SK-N-SH (cell line): ENCODE measurements at regions not wholly inside any gene's neighbourhood (a gene's known extent, or its start where the extent isn't known, plus 50 kb on each side); places are given as distances from the start of the nearest gene placed in this dataset.

Source experiments
- CTCF ChIA-PET: fragments of 300-600, 350-600 bp; formaldehyde crosslinking; extraction: SDS; loops from one replicate; lab custom pipeline; 2021; lab: Yijun Ruan, JAX
- POLR2A ChIA-PET: fragments of 350-600 bp; sonication (Branson Sonifier 250); formaldehyde crosslinking; extraction: SDS; loops from one replicate; lab custom pipeline; 2020; ENCODE audit warnings: antibody characterized with exemption, inconsistent platforms; lab: Yijun Ruan, JAX
- DNase-seq: peaks from one replicate; pipeline ENCODE4 v3.0.0; 2012
- H2AFZ ChIP-seq: fragments of 200-600 bp; sonication (generic); 2 replicates; pipeline ENCODE4 v1.8.1; 2016; ENCODE audit warnings: antibody characterized with exemption, mild to moderate bottlenecking, low read depth
- H3F3A ChIP-seq: fragments of 200-600 bp; sonication (generic); replicated peaks from 2 replicates; pipeline ENCODE3; 2016; ENCODE audit warnings: antibody characterized with exemption, mild to moderate bottlenecking; ENCODE audit not compliant: insufficient read depth
- H3K27ac ChIP-seq, 2 experiments: fragments of 200-500 bp in 1 of 2; fragments of 200-600 bp in 1 of 2; sonication (Bioruptor generic) in 1 of 2; sonication (generic), shearing (Covaris generic) in 1 of 2; 2 replicates each; pipeline versions ENCODE4 v1.5.1 to v1.6.1; 2014 to 2016; ENCODE audit warnings: low read depth in 2 of 2, inconsistent platforms in 1 of 2, low read length in 1 of 2, mild to moderate bottlenecking in 1 of 2, mixed read lengths in 1 of 2
- H3K27me3 ChIP-seq: fragments of 200-600 bp; sonication (generic), shearing (Covaris generic); 2 replicates; pipeline ENCODE4 v1.6.1; 2016; ENCODE audit warnings: mixed run types; ENCODE audit not compliant: insufficient read depth
- H3K36me3 ChIP-seq, 2 experiments: fragments of 200-500 bp in 1 of 2; fragments of 200-600 bp in 1 of 2; sonication (Bioruptor generic) in 1 of 2; sonication (generic) in 1 of 2; replicated peaks in 1 of 2; 2 replicates each; pipeline versions ENCODE3 to v1.5.1; 2014 to 2016; ENCODE audit warnings: low read length in 1 of 2, mild to moderate bottlenecking in 1 of 2; ENCODE audit not compliant: insufficient read depth in 2 of 2, control insufficient read depth in 1 of 2
- H3K4me1 ChIP-seq, 2 experiments: fragments of 200-500 bp in 1 of 2; fragments of 200-600 bp in 1 of 2; sonication (Bioruptor generic) in 1 of 2; sonication (generic), shearing (Covaris generic) in 1 of 2; 2 replicates each; pipeline versions ENCODE4 v1.5.1 to v1.6.1; 2014 to 2016; ENCODE audit warnings: low read depth in 1 of 2, low read length in 1 of 2, mixed run types in 1 of 2; ENCODE audit not compliant: insufficient read depth in 2 of 2, control insufficient read depth in 1 of 2
- H3K4me2 ChIP-seq: fragments of 200-600 bp; sonication (generic), shearing (Covaris generic); 2 replicates; pipeline ENCODE4 v1.6.1; 2017; ENCODE audit warnings: mixed run types
- H3K4me3 ChIP-seq, 2 experiments: fragments of 200-500 bp in 1 of 2; fragments of 200-600 bp in 1 of 2; sonication (Bioruptor generic) in 1 of 2; sonication (generic), shearing (Covaris generic) in 1 of 2; 2 replicates each; pipeline versions ENCODE4 v1.5.1 to v1.8.1; 2014 to 2016; ENCODE audit warnings: low read depth in 2 of 2, inconsistent platforms in 1 of 2, low read length in 1 of 2, mild to moderate bottlenecking in 1 of 2, mixed read lengths in 1 of 2, moderate library complexity in 1 of 2
- H3K79me2 ChIP-seq: fragments of 200-600 bp; sonication (generic); 2 replicates; pipeline ENCODE4 v1.8.1; 2017; ENCODE audit warnings: mild to moderate bottlenecking; ENCODE audit not compliant: insufficient read depth
- H3K9ac ChIP-seq: fragments of 200-600 bp; sonication (generic); 2 replicates; pipeline ENCODE4 v1.6.1; 2017; ENCODE audit warnings: mixed run types
- H3K9me2 ChIP-seq: fragments of 200-600 bp; sonication (generic); 2 replicates; pipeline ENCODE4 v1.6.1; 2017; ENCODE audit warnings: mixed run types
- H3K9me3 ChIP-seq: fragments of 200-600 bp; sonication (generic); 2 replicates; pipeline ENCODE4 v1.6.1; 2017; ENCODE audit warnings: mixed run types, mild to moderate bottlenecking, moderate library complexity
- H4K20me1 ChIP-seq: fragments of 200-600 bp; sonication (generic); 2 replicates; pipeline ENCODE4 v1.6.1; 2017; ENCODE audit warnings: mild to moderate bottlenecking, mixed run types; ENCODE audit not compliant: insufficient read depth
- EZH2phosphoT487 ChIP-seq: fragments of 200-600 bp; sonication (generic); IDR thresholded peaks from 2 replicates; pipeline ENCODE4 v1.6.1; 2017; ENCODE audit warnings: low read depth, mixed run types, mild to moderate bottlenecking, antibody characterized with exemption, moderate library complexity, borderline replicate concordance
- FOSL2 ChIP-seq: IDR thresholded peaks from 2 replicates; pipeline ENCODE4 v1.4.0; 2012; ENCODE audit warnings: low read depth, mild to moderate bottlenecking, moderate library complexity, borderline replicate concordance
- FOXJ3 ChIP-seq: sonication (generic); formaldehyde crosslinking; IDR thresholded peaks from 2 replicates; pipeline ENCODE4 v1.5.1; 2020; ENCODE audit warnings: mild to moderate bottlenecking, missing genetic modification reagents
- GATA2 ChIP-seq: sonication (generic); formaldehyde crosslinking; IDR thresholded peaks from 2 replicates; pipeline ENCODE4 v1.5.0; 2020; ENCODE audit warnings: mild to moderate bottlenecking, missing genetic modification reagents
- MEF2A ChIP-seq: IDR thresholded peaks from 2 replicates; pipeline ENCODE4 v1.4.0; 2012; ENCODE audit warnings: low read depth, borderline replicate concordance
- MXI1 ChIP-seq: IDR thresholded peaks from 2 replicates; pipeline ENCODE4 v1.6.1; 2012; ENCODE audit warnings: mild to moderate bottlenecking, low read depth, low read length, improper control_type of control experiment
- NFIC ChIP-seq: IDR thresholded peaks from 2 replicates; pipeline ENCODE4 v1.4.0; 2012; ENCODE audit warnings: borderline replicate concordance
- NRF1 ChIP-seq: IDR thresholded peaks from 2 replicates; pipeline ENCODE4 v1.6.1; 2012; ENCODE audit warnings: low read depth, mild to moderate bottlenecking, low read length
- PBX3 ChIP-seq: IDR thresholded peaks from 2 replicates; pipeline ENCODE4; 2012
- POLR2AphosphoS5 ChIP-seq: IDR thresholded peaks from 2 replicates; pipeline ENCODE4 v1.6.1; 2012; ENCODE audit warnings: low read depth, low read length
- RAD21 ChIP-seq: IDR thresholded peaks from 2 replicates; pipeline ENCODE4 v1.6.1; 2012; ENCODE audit warnings: mild to moderate bottlenecking, low read length
- RCOR1 ChIP-seq: fragments of 150-350 bp; IDR thresholded peaks from 2 replicates; pipeline ENCODE4 v1.6.1; 2017; ENCODE audit warnings: antibody characterized with exemption, low read length
- RFX5 ChIP-seq: IDR thresholded peaks from 2 replicates; pipeline ENCODE4 v1.6.1; 2012; ENCODE audit warnings: mild to moderate bottlenecking, improper control_type of control experiment, low read length
- SIN3A ChIP-seq: IDR thresholded peaks from 2 replicates; pipeline ENCODE4 v1.6.1; 2012; ENCODE audit warnings: low read depth, mild to moderate bottlenecking, low read length, moderate library complexity, borderline replicate concordance
- SMC3 ChIP-seq: IDR thresholded peaks from 2 replicates; pipeline ENCODE4 v1.6.1; 2012; ENCODE audit warnings: low read depth, low read length, improper control_type of control experiment
- TAF1 ChIP-seq: IDR thresholded peaks from 2 replicates; pipeline ENCODE4 v1.6.1; 2012; ENCODE audit warnings: low read depth, mild to moderate bottlenecking, low read length, moderate library complexity, borderline replicate concordance
- TCF12 ChIP-seq: IDR thresholded peaks from 2 replicates; pipeline ENCODE4 v1.4.0; 2012
- TEAD4 ChIP-seq: IDR thresholded peaks from 2 replicates; pipeline ENCODE4 v1.4.0; 2012; ENCODE audit warnings: mild to moderate bottlenecking, borderline replicate concordance; ENCODE audit not compliant: insufficient read depth
- YY1 ChIP-seq: IDR thresholded peaks from 2 replicates; pipeline ENCODE4 v1.4.0; 2012; ENCODE audit warnings: low read depth, mild to moderate bottlenecking
- whole genome bisulfite sequencing: methylation state at CpG from one replicate; pipeline ENCODE4 v1.1.6; 2017; ENCODE audit warnings: low lambda C conversion rate; 5-methylcytosine and 5-hydroxymethylcytosine counted together
- TF ChIP-seq, protein P1 (sequence below): IDR thresholded peaks from 2 replicates; pipeline ENCODE4 v1.4.0; 2012; ENCODE audit warnings: low read depth
- TF ChIP-seq, protein P2 (sequence below): fragments of 150-350 bp; IDR thresholded peaks from 2 replicates; pipeline ENCODE4 v1.6.1; 2016; ENCODE audit warnings: mild to moderate bottlenecking, low read depth, low read length
- TF ChIP-seq, protein P3 (sequence below): fragments of 200-600 bp; sonication (generic); IDR thresholded peaks from 2 replicates; pipeline ENCODE4 v1.6.1; 2017; ENCODE audit warnings: antibody characterized with exemption, mild to moderate bottlenecking, moderate library complexity

DNA sequence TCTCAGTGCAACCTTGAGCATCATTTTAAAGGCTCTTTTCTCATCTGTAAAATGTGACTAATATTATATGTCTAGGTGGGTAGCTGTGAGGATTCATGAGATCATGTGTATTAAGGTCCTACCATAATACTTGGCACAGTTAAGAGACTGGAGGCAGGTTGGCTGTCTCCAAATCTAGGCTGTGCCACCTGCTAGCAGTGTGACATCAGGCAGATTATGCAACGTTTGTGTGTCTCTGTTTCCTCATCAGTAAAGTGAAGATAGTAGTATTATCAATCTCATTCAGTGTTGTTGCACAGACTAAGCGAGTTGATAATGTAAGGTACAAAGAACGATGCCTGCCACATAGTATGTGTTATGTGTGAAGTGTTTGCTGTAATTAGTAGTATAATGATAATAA is 227.4 kb downstream of the SAMD5 start:
- DNase-seq = no peak
- no peaks in the 10 kb centered on the region for H3K36me3 ChIP-seq
- no peaks in the 10 kb centered on the region for H3F3A ChIP-seq
- ChIA-PET POLR2A (no interaction called here), CTCF (no interaction called here)
- H3K4me3 ChIP-seq = no peak overlapping the region
- no peak overlapping the region for H2AFZ ChIP-seq
- H3K79me2 ChIP-seq = no peaks in the 10 kb centered on the region
- H3K27me3 ChIP-seq = no peaks in the 10 kb centered on the region
- no peaks in the 10 kb centered on the region for H3K4me1 ChIP-seq
- H4K20me1 ChIP-seq = no peaks in the 10 kb centered on the region
- 2% methylated on average over 3 of the region's 3 CpGs for WGBS
- H3K9me2 ChIP-seq = no peaks in the 10 kb centered on the region
- no peak overlapping the region for H3K4me2 ChIP-seq
- no peaks in the 10 kb centered on the region for H3K9me3 ChIP-seq
- H3K27ac ChIP-seq = no peak overlapping the region
- H3K9ac ChIP-seq = no peak overlapping the region
- TF ChIP-seq TEAD4 (no peak), FOXJ3 (CRISPR knock-in tag) (no peak), TAF1 (no peak), EZH2phosphoT487 (no peak), SIN3A (no peak), NRF1 (no peak), TCF12 (no peak)
- TF ChIP-seq, protein P1, sequence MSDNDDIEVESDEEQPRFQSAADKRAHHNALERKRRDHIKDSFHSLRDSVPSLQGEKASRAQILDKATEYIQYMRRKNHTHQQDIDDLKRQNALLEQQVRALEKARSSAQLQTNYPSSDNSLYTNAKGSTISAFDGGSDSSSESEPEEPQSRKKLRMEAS = no peak

- Histone ChIP-seq H3K36me3 (no peaks in the 10 kb centered on the region), H3K4me2 (no peak overlapping the region), H3K4me1 (no peaks in the 10 kb centered on the region), H3F3A (no peaks in the 10 kb centered on the region), H3K79me2 (no peaks in the 10 kb centered on the region), H3K4me3 (no peak overlapping the region), H4K20me1 (no peaks in the 10 kb centered on the region), H3K9ac (no peak overlapping the region), H3K27ac (no peak overlapping the region), H3K9me3 (no peaks in the 10 kb centered on the region), H3K9me2 (no peaks in the 10 kb centered on the region), H3K27me3 (no peaks in the 10 kb centered on the region), H2AFZ (no peak overlapping the region)
- TF ChIP-seq PBX3 (no peak), RCOR1 (no peak), RAD21 (no peak), YY1 (no peak), FOXJ3 (CRISPR knock-in tag) (no peak), TCF12 (no peak), POLR2AphosphoS5 (no peak), MXI1 (no peak), TEAD4 (no peak), GATA2 (CRISPR knock-in tag) (no peak), SMC3 (no peak), FOSL2 (no peak), SIN3A (no peak), MEF2A (no peak), RFX5 (no peak), NFIC (no peak), EZH2phosphoT487 (no peak)
- TF ChIP-seq, protein P1 = no peak
- TF ChIP-seq, protein P2, sequence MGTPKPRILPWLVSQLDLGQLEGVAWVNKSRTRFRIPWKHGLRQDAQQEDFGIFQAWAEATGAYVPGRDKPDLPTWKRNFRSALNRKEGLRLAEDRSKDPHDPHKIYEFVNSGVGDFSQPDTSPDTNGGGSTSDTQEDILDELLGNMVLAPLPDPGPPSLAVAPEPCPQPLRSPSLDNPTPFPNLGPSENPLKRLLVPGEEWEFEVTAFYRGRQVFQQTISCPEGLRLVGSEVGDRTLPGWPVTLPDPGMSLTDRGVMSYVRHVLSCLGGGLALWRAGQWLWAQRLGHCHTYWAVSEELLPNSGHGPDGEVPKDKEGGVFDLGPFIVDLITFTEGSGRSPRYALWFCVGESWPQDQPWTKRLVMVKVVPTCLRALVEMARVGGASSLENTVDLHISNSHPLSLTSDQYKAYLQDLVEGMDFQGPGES = no peak
- TF ChIP-seq, protein P3, sequence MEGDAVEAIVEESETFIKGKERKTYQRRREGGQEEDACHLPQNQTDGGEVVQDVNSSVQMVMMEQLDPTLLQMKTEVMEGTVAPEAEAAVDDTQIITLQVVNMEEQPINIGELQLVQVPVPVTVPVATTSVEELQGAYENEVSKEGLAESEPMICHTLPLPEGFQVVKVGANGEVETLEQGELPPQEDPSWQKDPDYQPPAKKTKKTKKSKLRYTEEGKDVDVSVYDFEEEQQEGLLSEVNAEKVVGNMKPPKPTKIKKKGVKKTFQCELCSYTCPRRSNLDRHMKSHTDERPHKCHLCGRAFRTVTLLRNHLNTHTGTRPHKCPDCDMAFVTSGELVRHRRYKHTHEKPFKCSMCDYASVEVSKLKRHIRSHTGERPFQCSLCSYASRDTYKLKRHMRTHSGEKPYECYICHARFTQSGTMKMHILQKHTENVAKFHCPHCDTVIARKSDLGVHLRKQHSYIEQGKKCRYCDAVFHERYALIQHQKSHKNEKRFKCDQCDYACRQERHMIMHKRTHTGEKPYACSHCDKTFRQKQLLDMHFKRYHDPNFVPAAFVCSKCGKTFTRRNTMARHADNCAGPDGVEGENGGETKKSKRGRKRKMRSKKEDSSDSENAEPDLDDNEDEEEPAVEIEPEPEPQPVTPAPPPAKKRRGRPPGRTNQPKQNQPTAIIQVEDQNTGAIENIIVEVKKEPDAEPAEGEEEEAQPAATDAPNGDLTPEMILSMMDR = no peak
- CTCF ChIA-PET = no interaction called here
- no peak for DNase-seq
- WGBS = 18% methylated on average over 5 of the region's 5 CpGs
- POLR2A ChIA-PET = no interaction called here
Measured at GRCh38 chr6:147737115-147737514, 228.6 kb downstream of the SAMD5 start.
